Neural cell (in vitro differentiated cells): ENCODE measurements at regions not wholly inside any gene's neighbourhood (a gene's known extent, or its start where the extent isn't known, plus 50 kb on each side); places are given as distances from the start of the nearest gene placed in this dataset.

ENCODE experiments used
- CTCF ChIP-seq: fragments of 450-650 bp; IDR thresholded peaks from 2 replicates; pipeline ENCODE4 v1.5.1; 2014; ENCODE audit warnings: antibody characterized with exemption, mild to moderate bottlenecking, moderate library complexity; ENCODE audit not compliant: poor library complexity, severe bottlenecking
- EP300 ChIP-seq: fragments of 450-650 bp; conservative IDR thresholded peaks from 2 replicates; pipeline ENCODE4 v1.6.1; 2014; ENCODE audit warnings: antibody characterized with exemption, mild to moderate bottlenecking, moderate library complexity; ENCODE audit not compliant: poor library complexity, severe bottlenecking
- EZH2 ChIP-seq: fragments of 200-600, 300-800 bp; shearing (Covaris generic), sonication (generic); IDR thresholded peaks from 2 replicates; pipeline ENCODE4 v1.6.1; 2014; ENCODE audit warnings: antibody characterized with exemption, low read length, borderline replicate concordance, mild to moderate bottlenecking; ENCODE audit not compliant: insufficient read depth, poor library complexity, severe bottlenecking
- POLR2AphosphoS5 ChIP-seq: IDR thresholded peaks from 2 replicates; pipeline ENCODE4 v1.6.1; 2012
- RAD21 ChIP-seq: fragments of 450-650 bp; conservative IDR thresholded peaks from 2 replicates; pipeline ENCODE4 v1.6.1; 2014; ENCODE audit warnings: antibody characterized with exemption, mild to moderate bottlenecking, moderate library complexity
- REST ChIP-seq: IDR thresholded peaks from 2 replicates; pipeline ENCODE4 v1.6.1; 2012; ENCODE audit warnings: borderline replicate concordance

- TF ChIP-seq EZH2 = no peak
- TF ChIP-seq CTCF = no peak
- no peak for TF ChIP-seq RAD21
- no peak for TF ChIP-seq EP300
- TF ChIP-seq POLR2AphosphoS5 = no peak
- no peak for TF ChIP-seq REST
Measured at GRCh38 chr10:57776688-57777432, 490.8 kb downstream of the IPMK start.
